Renal pelvis (tissue), 1 donor: ENCODE measurements at regions not wholly inside any gene's neighbourhood (a gene's known extent, or its start where the extent isn't known, plus 50 kb on each side); places are given as distances from the start of the nearest gene placed in this dataset.
A peak's percentile ranks its signal among the peaks of the same experiment; 100 is the strongest.

Experiments
- DNase-seq: peaks from one replicate; pipeline ENCODE4 v3.0.0-alpha.2; 2013

- DNase-seq: no peak
Measured at GRCh38 chr2:226207671-226208070, 591.9 kb downstream of the IRS1 start.

GRCh38 chr2:226199555-226199954 lies 600.1 kb downstream of the IRS1 start:
- no peak for DNase-seq

DNA sequence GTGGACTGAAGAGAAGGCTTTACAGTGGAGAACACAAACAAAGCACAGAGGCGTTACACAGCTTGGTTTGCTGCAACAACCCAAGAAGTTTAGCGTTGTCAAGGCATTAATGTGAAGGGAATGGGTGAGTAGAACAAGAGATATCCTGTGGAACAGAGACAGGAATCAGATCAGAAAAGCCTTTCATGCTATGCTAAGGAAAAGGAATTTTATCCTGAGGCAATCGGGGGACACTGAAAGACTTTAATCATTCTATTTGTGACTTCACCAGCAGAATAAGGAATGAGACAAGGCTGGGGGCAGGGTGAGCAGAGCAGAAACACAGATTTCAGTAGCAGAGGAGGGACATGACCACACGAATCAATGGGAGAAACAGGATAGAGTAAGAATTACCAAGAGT lies 600.7 kb downstream of the IRS1 start:
- DNase-seq: no peak

DNA sequence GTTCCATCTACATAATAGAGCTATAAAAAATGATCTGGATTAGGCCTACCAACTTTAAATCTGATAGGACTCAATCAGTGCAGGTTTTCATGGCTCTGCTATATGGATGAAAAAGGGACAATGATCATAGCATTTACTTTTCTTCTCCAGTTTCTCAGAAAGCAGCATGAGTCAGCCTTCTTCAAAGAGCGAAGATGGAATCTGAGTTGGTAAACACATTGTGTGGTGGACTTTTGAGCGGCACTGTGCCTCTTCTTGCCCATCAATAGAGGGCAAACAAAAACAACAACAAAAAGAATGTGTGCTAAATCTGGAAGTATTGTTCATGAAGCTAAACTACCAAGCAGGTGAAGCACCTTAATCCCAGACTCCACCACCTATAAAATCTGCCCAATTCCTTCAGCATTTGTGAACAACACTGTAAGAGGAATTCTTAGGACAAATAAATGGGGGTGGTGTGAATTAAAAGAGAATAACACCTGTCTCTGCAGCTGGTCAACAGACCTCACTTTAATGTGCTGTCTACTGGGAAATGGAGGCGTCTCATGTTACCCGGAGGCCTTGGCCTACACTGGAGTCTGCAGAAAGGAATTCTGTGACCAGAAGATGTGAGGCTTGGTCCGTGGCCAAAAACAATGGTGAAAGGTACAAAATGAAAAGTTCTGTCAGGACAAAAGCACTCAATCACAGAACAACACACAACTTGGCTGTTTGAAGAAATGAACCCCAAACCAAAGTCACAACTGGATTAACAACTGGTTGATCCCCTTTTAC lies 609.0 kb downstream of the IRS1 start:
- peak; percentile 68 for DNase-seq

DNA sequence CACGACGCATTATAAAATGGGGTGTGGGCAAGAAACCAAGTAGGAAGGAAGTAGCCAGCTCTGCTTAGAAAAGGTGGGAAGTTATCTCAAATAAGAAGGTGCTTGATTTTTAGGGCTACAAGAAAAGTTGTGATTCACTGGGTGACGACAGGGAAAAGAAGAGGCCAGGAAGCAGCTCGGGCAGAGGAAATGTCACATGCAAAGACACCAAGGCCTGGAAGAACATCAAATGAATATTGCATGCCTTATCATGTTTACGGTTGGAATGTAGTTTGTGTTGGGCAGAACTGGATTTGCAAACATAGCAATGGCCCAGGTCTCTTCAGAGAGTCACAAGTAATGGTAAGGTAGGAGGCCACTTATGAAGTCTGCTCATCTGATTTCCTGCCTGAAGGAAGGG lies 610.6 kb downstream of the IRS1 start:
- DNase-seq: no peak

DNA sequence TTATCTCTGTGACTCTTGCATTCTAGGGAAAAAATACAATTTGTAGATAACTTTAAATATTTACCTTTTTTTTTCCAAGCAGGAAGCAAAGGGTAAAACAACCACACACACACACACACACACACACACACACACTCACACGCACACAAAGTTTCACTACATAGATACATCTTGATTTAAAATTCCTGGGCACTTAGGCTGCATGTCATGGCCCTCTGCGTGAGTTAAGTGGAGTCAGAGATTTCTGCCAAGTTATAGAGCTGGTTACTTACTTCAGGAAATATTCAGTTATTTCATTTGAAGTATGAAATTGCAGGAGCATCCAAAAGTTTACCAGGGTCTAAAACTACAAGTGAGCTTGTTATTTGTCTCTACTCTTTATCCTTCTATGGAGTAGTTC lies 612.0 kb downstream of the IRS1 start:
- no peak for DNase-seq

DNA sequence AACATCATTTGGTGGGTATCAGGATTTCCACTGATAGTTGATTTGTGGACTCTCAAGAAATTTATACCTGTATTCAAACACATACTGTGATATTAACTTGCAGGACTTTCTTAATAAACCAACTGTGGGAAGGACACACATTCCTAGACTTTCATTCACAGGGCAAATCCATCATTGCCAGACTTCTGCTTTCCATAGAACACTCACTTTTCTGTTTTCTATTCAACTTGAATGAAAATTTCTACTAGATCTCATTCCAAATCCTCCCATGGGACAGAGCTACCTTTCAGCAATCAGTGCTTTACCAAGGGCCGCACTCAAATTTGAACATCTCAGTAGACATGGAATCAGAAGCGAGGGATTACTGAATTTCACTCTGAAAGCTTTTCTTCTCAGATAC lies 612.5 kb downstream of the IRS1 start:
- no peak for DNase-seq

- DNase-seq: no peak
Measured at GRCh38 chr2:226185616-226186211, 613.9 kb downstream of the IRS1 start.

DNA sequence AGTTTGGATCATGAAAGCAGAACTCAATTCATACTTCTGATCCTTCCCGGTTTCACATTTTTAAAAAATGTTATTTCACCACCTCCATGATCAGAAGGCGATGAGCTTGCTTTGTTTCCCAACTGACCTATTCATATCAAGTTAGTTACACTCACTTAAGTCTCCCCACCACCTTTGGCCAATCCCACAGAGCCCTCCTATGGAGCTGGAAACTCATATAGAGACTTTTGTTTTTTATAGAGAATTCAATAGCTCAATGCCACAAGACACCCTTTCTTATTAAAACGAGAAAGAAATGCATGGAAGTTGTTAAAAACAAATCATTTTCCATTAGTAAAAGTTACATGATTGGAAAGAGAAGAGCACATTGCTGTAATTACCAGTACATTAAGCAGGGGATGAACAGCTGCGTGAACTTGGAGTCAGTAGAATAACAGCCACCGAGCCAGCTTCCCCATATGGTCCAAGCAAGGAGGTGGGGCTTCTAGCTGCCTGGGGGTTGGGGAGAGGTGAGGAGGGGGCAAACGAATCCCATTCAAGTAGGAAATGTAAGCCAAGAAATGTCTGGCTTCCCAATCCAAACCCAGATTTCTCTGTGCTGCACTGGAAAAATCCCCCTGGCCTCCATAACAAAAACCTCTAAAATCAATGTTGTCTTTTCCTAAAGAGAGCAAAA lies 614.5 kb downstream of the IRS1 start:
- DNase-seq: no peak

DNA sequence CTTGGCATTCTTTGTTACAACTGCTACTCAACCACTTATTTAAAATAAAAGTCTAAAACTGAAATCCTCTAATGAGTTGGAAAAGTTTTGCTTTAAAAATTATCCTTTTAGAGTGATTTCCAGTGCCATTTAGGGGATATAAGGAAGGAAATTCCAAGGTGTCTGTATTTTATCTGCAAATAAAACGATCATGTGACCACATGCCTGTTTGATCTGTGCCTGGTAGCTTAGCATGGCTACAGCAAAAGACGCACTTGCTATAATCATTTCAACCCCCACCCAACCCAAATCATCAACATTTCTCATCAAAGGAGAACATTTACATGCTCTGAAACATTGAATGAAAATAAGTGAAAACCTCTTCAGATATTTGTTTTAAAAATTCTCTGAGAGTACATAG lies 615.1 kb downstream of the IRS1 start:
- no peak for DNase-seq

- DNase-seq: no peak
Measured at GRCh38 chr2:226183550-226183949, 616.1 kb downstream of the IRS1 start.

GRCh38 chr2:226183033-226183432 lies 616.6 kb downstream of the IRS1 start:
- DNase-seq: no peak

GRCh38 chr2:226181909-226182308 lies 617.7 kb downstream of the IRS1 start:
- DNase-seq: no peak

DNA sequence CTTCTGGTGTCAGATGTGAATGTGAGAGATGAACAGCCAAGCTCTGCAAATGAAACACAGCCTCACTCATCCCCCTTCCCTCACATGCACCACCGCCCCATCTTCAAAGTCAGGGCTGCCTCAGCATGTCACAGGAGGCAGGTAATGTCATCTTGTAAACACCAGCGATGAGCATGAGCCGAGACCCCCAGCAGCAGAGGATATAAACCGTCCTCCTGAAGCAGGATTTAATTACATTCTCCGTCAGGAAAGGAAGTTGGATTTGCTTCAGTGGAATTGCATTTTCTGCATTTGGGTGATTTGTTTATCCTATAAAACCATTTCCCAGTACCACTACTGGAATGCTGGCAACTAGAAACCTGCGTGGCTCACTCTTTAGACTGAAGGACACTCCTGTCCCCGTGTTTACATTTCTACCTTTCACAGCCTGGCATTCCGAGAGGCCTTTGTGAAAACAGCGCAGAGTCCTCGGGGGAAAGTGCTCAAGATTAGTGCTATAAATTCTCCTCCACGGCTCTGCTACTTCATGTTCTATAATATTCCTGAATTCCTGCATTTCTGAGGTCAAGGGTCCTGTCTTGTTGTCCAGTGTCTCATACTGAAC lies 619.2 kb downstream of the IRS1 start:
- DNase-seq: peak; percentile 57

DNA sequence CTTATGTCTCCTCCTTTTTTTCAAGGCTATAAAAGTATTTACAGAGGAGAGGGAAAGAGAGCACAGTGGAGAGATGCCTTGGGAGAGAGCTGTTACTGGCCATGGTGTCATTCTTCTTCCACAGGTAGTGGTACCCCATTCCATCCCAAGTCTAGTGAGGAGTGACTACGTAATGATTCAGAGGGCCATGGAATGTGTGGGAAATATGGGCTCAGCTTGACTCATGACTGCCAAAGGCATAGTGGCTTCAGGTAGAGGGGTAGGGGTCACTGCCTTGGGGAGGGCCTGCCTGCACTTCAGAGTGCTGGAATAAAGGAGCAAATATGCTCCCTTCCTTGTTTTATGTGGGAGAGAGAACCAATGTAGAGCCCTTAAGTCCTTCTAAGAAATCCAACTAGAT lies 620.6 kb downstream of the IRS1 start:
- DNase-seq: no peak

GRCh38 chr2:226176283-226176984 lies 623.2 kb downstream of the IRS1 start:
- DNase-seq: no peak

DNA sequence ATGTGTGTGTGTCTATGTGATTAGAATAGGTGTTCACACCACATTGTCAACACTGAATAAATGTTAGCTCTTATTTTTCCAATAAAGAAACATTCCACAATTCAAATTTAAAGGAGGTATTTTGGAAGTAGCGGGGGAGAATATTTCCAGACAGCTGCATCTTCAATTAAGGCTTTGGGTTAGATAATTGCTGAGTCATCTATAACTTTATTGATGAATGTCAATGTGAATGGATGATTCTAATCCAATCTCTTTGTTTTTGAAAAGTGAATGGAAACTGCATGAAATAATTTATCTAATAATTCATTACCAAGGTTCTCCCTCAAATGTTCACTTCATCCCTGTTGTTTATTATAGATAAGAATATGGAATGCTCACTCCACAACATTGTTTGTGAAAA lies 625.2 kb downstream of the IRS1 start:
- DNase-seq: no peak

GRCh38 chr2:226172939-226173338 lies 626.7 kb downstream of the IRS1 start:
- no peak for DNase-seq

GRCh38 chr2:226172309-226172708 lies 627.3 kb downstream of the IRS1 start:
- DNase-seq: no peak

DNA sequence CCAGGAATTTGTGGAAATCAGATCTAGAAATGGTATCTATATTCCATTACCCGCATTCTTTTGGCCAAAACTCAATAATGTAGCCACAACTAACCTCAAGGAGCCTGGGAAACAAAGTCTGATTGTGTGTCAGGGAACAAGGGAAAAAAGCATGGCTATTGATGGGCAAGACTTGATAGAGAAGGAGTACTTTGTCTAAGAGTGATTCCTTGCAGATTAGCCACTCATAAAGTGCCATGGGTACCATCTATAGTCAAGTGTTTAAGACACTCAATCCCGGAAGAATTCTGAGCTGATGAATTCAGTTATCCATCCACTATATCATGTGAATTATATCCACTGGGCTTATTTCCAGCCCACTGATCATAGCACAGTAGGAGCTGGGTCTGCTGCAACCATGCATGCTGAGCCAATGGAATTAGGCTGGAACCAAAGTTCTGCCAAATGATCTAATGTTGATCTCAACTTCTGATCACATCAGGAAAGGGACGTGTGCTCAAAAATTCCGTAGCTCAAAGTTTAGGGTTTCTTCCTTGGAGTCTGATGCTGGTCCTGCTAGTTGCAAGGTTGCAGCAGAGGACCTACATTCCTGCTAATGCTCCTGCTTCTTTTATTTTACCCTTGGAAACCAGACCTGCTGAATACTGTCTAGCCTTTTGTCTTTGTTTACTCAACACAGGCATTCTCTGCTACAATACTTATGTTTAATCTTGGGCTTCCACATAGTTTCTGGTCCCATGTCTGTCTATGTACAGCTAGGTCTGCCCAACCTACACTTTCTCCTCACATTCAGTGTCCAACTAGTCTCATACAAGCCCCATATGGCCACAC lies 629.7 kb downstream of the IRS1 start:
- no peak for DNase-seq

DNA sequence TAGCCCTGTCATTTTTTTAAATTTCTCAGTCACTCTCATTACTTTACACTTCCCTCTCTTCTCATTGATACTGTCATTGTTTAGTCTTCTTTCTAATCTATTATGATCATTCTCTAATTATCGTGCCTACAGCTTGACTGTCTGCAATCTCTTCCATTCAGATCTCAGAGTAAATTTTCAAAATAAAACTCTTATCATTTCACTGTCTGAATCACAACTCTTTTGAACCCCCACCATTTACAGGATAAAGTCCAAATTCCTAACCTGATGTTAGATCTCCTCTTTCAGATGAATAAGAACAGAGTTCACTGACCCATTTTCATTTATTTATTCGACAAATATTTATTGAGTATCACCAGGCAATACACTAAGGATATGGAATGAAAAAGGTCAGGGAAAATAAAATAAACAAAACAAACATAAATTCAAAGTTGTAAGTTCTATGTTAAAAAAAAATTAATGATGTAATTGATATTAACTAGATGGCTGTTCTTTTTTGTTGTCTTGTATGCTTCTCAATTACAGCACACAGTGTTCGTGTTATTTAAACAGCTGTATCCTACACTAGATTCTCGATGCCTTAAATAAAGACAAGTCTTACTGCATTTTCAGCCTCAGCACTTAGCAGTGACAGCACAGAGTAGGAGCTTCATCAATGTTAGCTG lies 631.0 kb downstream of the IRS1 start:
- no peak for DNase-seq
